Breast epithelium (tissue), 4 donors: ENCODE measurements at regions not wholly inside any gene's neighbourhood (a gene's known extent, or its start where the extent isn't known, plus 50 kb on each side); places are given as distances from the start of the nearest gene placed in this dataset.

Experiments used
- DNase-seq, 2 donors: peaks; one replicate each; pipeline ENCODE4 v3.0.0-alpha.2; 2019; ENCODE audit warnings: low spot score in 2 of 2
- H3K27ac ChIP-seq, 2 donors: fragments of 200-600 bp; sonication (generic) in 1 of 2; one replicate each; pipeline ENCODE4 v1.5.1; 2016 to 2019; ENCODE audit warnings: mild to moderate bottlenecking in 1 of 2
- H3K27me3 ChIP-seq, 2 donors: fragments of 200-600 bp; sonication (generic) in 1 of 2; one replicate each; pipeline versions ENCODE4 v1.5.1 to v1.6.0; 2017 to 2019; ENCODE audit warnings: control low read depth in 1 of 2, mild to moderate bottlenecking in 1 of 2
- H3K36me3 ChIP-seq: fragments of 200-600 bp; one replicate; pipeline ENCODE4 v1.5.1; 2019
- H3K4me1 ChIP-seq, 2 donors: fragments of 200-600 bp; sonication (generic); one replicate each; pipeline ENCODE4 v1.5.1; 2016 to 2019; ENCODE audit warnings: control low read depth in 1 of 2
- H3K4me3 ChIP-seq, 3 donors: fragments of 200-600 bp; sonication (generic); 1 replicate in 2 of 3; 2 replicates in 1 of 3; pipeline ENCODE4 v1.5.1; 2016 to 2019; ENCODE audit warnings: mild to moderate bottlenecking in 3 of 3, moderate library complexity in 2 of 3
- H3K9me3 ChIP-seq, 2 donors: fragments of 200-600 bp; sonication (generic) in 1 of 2; one replicate each; pipeline ENCODE4 v1.5.1; 2016 to 2019; ENCODE audit warnings: control low read depth in 1 of 2
- POLR2A ChIP-seq: fragments of 450-650 bp; IDR thresholded peaks from one replicate; pipeline ENCODE4 v1.6.1; 2016; ENCODE audit warnings: antibody characterized with exemption, mild to moderate bottlenecking, moderate library complexity
- POLR2AphosphoS5 ChIP-seq, 3 donors: sonication (generic); formaldehyde crosslinking; IDR thresholded peaks; one replicate each; pipeline ENCODE4 v1.6.1; 2017; ENCODE audit warnings: antibody characterized with exemption in 3 of 3
- intact Hi-C: fragments of 100-400 bp; cut with DNase I; formaldehyde crosslinking; loops from one replicate; pipeline ENCODE4 v1.15.1; 2023; ENCODE audit warnings: low total_unique reads
- TF ChIP-seq, protein P1 (sequence below), 3 donors: fragments of 450-650 bp; IDR thresholded peaks; one replicate each; pipeline ENCODE4 v1.5.1; 2016 to 2017; ENCODE audit warnings: antibody characterized with exemption in 3 of 3, mild to moderate bottlenecking in 3 of 3, moderate library complexity in 3 of 3

DNA sequence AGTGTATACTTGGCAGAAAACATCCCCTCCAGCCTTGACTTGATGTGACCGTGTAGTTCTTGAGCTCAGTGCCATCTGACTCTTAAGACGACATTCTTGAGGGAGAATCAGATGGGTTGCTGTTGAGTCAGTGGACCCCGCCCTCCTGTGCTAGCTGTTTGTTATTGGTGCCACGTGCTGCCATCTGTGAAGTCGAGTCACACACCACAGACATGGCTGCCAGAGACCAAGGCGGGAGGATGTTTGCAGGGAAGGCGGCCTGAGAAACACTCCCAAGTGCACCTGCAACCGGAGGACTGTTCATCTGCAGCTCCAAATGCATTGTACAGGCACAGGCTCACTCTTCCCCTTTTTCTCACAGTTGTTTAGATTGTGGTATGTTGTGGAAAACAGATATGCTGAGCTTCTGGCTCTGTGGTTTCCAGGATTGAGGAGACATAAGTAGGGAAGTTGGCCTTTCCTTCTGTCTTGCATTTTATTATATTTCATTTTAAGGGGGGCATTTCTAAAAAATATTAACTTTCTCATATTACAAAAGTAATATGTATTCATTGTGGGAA, 345.3 kb upstream of the ZFP64 start:
- H3K4me3 ChIP-seq = no peak overlapping the region
- no peaks in the 10 kb centered on the region for H3K9me3 ChIP-seq
- no peaks in the 10 kb centered on the region for H3K4me1 ChIP-seq
- intact Hi-C loops = no loop called here
- H3K36me3 ChIP-seq = no peaks in the 10 kb centered on the region
- TF ChIP-seq POLR2A = no peak
- no peak for TF ChIP-seq POLR2AphosphoS5 (IDR thresholded peaks at IDR 0.05)
- TF ChIP-seq, protein P1, sequence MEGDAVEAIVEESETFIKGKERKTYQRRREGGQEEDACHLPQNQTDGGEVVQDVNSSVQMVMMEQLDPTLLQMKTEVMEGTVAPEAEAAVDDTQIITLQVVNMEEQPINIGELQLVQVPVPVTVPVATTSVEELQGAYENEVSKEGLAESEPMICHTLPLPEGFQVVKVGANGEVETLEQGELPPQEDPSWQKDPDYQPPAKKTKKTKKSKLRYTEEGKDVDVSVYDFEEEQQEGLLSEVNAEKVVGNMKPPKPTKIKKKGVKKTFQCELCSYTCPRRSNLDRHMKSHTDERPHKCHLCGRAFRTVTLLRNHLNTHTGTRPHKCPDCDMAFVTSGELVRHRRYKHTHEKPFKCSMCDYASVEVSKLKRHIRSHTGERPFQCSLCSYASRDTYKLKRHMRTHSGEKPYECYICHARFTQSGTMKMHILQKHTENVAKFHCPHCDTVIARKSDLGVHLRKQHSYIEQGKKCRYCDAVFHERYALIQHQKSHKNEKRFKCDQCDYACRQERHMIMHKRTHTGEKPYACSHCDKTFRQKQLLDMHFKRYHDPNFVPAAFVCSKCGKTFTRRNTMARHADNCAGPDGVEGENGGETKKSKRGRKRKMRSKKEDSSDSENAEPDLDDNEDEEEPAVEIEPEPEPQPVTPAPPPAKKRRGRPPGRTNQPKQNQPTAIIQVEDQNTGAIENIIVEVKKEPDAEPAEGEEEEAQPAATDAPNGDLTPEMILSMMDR (IDR thresholded peaks at IDR 0.05) = no peak
- H3K27ac ChIP-seq = no peak overlapping the region
- H3K27me3 ChIP-seq = no peaks in the 10 kb centered on the region
- DNase-seq = no peak

DNA sequence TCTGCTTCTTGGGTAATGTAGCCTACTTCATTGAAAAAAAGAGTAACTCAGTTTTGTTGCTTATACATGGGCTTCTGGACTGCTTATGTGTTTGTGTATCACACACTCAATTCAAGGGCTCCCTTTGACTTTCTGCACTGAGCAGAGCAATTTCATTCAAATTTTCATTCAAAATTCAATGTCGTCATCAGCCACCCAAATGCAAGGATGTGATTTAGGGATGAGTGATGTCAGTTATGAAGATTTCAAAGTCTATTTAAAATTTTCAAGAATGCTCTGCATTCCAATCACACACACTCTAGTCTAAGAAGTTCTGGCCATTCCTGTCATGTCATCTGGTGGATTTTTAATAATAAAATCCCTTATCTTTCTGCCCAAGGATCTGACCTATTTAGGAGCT, 344.5 kb upstream of the ZFP64 start:
- Histone ChIP-seq H3K4me3 (no peak overlapping the region), H3K36me3 (no peaks in the 10 kb centered on the region), H3K9me3 (no peaks in the 10 kb centered on the region), H3K27me3 (no peaks in the 10 kb centered on the region), H3K4me1 (no peaks in the 10 kb centered on the region), H3K27ac (no peak overlapping the region)
- no peak for DNase-seq
- intact Hi-C loops = no loop called here
- TF ChIP-seq, protein P1 (IDR thresholded peaks at IDR 0.05) = no peak
- TF ChIP-seq POLR2A (no peak), POLR2AphosphoS5 (IDR thresholded peaks at IDR 0.05) (no peak)

DNA sequence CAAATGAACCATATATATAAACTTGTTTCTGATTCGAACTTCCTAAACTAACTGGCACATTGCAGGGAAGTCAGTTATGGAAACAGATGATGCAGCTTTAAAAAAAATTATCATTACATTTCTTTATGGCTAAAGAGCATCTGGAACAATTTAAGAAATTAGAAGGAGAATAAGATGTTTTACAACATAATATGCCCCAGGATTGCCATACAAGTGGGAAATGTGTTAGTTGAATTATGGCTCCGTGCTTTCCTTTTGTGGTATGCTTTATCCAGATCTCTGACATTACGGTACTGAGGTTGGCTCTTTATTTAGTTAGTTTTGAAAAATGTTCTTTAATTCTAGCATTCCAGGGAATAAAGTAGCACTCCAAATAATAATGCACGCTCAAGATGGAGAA, 343.0 kb upstream of the ZFP64 start:
- H3K9me3 ChIP-seq = no peaks in the 10 kb centered on the region
- H3K27me3 ChIP-seq = no peaks in the 10 kb centered on the region
- no peaks in the 10 kb centered on the region for H3K36me3 ChIP-seq
- no peak overlapping the region for H3K27ac ChIP-seq
- intact Hi-C loops = no loop called here
- H3K4me1 ChIP-seq = no peaks in the 10 kb centered on the region
- H3K4me3 ChIP-seq = no peak overlapping the region
- no peak for DNase-seq
- TF ChIP-seq POLR2A = no peak
- no peak for TF ChIP-seq POLR2AphosphoS5 (IDR thresholded peaks at IDR 0.05)
- TF ChIP-seq, protein P1 (IDR thresholded peaks at IDR 0.05) = no peak

DNA sequence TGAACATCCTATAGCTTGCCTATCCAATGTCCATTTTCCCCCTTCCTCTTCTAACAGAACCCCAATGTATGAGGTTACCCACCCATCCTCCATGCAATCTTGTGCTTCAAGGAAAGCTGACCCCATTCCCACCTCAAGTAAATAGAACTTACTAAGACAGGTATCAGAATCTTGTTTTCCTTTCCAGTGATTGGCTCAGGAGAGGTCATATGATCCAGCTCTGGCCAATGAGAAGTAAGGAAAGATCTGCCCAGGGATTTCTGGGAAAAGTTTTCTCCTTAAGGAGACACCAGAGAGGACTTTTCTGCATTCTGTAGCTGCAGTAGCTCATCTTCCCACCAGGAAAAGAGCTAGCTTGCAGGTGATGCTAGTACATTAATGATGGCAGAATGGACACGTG, 341.8 kb upstream of the ZFP64 start:
- no peak for TF ChIP-seq POLR2AphosphoS5 (IDR thresholded peaks at IDR 0.05)
- TF ChIP-seq, protein P1 (IDR thresholded peaks at IDR 0.05) = no peak
- no peak for TF ChIP-seq POLR2A
- Histone ChIP-seq H3K36me3 (no peaks in the 10 kb centered on the region), H3K27me3 (no peaks in the 10 kb centered on the region), H3K27ac (no peak overlapping the region), H3K9me3 (no peaks in the 10 kb centered on the region), H3K4me1 (no peaks in the 10 kb centered on the region), H3K4me3 (no peak overlapping the region)
- intact Hi-C loops = no loop called here
- no peak for DNase-seq

DNA sequence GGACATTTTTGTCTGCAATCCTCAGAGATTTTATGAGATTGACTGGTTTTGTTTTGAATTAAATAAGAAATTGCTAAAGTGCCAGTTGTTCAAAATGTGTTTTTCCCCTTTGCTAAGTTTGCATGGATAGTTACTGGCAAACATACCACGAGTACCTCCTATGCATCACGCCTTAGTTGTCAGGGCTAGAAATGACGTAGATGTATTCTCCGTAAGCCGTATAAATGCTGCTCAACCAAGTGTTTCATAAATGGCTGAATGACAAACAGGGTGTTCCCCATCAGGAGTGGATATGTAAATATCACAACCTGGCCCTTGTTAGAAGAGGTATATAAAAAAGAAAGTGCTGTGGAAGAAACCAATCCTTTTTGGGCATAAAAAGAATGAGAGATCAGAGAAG, 341.1 kb upstream of the ZFP64 start:
- H3K36me3 ChIP-seq = no peaks in the 10 kb centered on the region
- H3K27me3 ChIP-seq = no peaks in the 10 kb centered on the region
- TF ChIP-seq POLR2A (no peak), POLR2AphosphoS5 (IDR thresholded peaks at IDR 0.05) (no peak)
- TF ChIP-seq, protein P1 (IDR thresholded peaks at IDR 0.05) = no peak
- intact Hi-C loops = no loop called here
- DNase-seq = no peak
- H3K27ac ChIP-seq = no peak overlapping the region
- no peak overlapping the region for H3K4me3 ChIP-seq
- no peaks in the 10 kb centered on the region for H3K4me1 ChIP-seq
- no peaks in the 10 kb centered on the region for H3K9me3 ChIP-seq
